ENCODE measurements at regions not wholly inside any gene's neighbourhood (a gene's known extent, or its start where the extent isn't known, plus 50 kb on each side); places are given as distances from the start of the nearest gene placed in this dataset.

- Histone ChIP-seq H3K4me3 (no peak overlapping the region), H3K27ac (no peak overlapping the region), H3K36me3 (no peaks in the 10 kb centered on the region), H3K9me3 (no peaks in the 10 kb centered on the region), H3K4me1 (no peaks in the 10 kb centered on the region), H3K27me3 (no peaks in the 10 kb centered on the region)
- ATAC-seq (no peak), DNase-seq (no peak)
- intact Hi-C loops (cut with DNase I) = no loop called here
- no peak for TF ChIP-seq CTCF (IDR thresholded peaks at IDR 0.05)
These were observed 91.4 kb upstream of the DEFB112 start for GRCh38 chr6:50141100-50141499.

DNA sequence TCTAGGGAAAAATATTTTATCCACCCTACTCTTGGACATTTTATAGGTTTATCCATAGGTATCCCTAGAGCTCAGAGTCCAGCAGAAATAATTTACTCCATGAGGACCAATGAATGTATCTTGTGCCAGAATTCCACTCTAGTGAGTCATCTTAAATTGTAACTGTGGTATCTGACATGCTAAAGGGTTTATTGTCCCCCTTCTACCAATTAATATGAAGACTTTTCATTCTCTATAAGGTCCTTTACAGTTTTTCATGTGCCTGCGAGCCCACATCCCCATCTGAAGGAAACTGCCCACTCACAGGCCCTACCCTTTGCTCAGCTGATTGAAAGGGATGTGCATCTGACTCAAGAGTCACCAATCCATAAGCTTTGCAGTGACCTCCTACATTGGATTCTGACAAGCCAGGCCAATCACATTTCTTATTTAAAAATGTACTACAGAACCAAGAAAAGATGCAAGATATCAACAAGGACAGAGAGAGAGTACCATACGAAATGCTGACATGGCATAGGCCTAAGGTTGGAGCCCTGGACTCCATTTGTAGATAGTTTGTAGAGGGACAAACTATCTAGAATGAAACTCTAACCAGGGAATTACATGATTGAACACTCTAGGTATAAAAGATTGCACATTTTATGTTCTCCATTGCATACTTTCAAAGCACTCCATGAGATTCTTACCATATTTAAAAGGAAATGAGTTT lies 93.4 kb upstream of the DEFB112 start:
- ATAC-seq (no peak), DNase-seq (no peak)
- TF ChIP-seq CTCF (IDR thresholded peaks at IDR 0.05) = no peak
- no peaks in the 10 kb centered on the region for H3K36me3 ChIP-seq
- no peaks in the 10 kb centered on the region for H3K27me3 ChIP-seq
- H3K9me3 ChIP-seq = no peaks in the 10 kb centered on the region
- no peak overlapping the region for H3K4me3 ChIP-seq
- H3K4me1 ChIP-seq = no peaks in the 10 kb centered on the region
- H3K27ac ChIP-seq = no peak overlapping the region
- intact Hi-C loops (cut with DNase I) = no loop called here

DNA sequence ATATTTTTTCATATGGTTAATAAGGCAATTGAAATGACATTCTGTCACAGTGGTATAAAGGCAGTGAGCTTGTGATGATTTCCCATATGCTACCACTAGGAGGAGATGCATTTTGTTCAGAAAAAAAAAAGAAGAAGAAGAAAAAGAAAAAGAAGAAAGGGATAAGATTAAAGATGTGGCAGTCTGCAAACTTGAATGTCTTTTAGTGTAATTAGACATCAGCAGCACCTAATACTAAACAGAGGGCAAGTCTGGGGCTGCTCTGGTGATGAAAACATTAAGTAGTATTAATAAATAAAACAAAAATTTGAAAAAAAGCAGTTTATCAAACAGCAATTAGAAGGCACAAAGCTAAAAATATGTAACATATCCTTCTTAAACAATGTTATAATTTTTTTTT lies 95.4 kb upstream of the DEFB112 start:
- intact Hi-C loops (cut with DNase I) = no loop called here
- Histone ChIP-seq H3K36me3 (no peaks in the 10 kb centered on the region), H3K27ac (no peak overlapping the region), H3K4me1 (no peaks in the 10 kb centered on the region), H3K4me3 (no peak overlapping the region), H3K9me3 (no peaks in the 10 kb centered on the region), H3K27me3 (no peaks in the 10 kb centered on the region)
- peak; percentile 11 to 18 for TF ChIP-seq CTCF (IDR thresholded peaks at IDR 0.05)
- ATAC-seq (no peak), DNase-seq (no peak)

DNA sequence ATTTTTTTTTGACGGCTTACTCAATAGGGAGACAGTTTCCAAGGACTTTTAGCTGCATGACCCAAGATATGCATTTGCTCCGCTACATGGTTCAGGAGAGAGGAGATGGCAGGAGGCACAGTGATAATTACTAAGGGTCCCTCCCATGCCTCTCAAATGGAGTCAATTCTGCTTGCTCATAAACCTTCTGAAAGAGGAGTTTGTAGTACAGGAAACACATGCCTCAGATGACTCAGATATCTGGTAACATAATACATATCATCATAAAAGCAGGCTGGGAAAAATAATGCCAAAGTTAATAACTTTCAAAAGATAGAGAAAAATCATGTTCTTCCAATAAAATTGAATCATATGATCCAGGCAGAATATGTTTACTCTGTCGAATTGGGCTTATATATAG lies 97.6 kb upstream of the DEFB112 start:
- TF ChIP-seq CTCF (IDR thresholded peaks at IDR 0.05) = no peak
- Histone ChIP-seq H3K4me1 (no peaks in the 10 kb centered on the region), H3K27ac (no peak overlapping the region), H3K27me3 (no peaks in the 10 kb centered on the region), H3K36me3 (no peaks in the 10 kb centered on the region), H3K4me3 (no peak overlapping the region), H3K9me3 (no peaks in the 10 kb centered on the region)
- ATAC-seq = no peak
- no peak for DNase-seq
- intact Hi-C loops (cut with DNase I) = no loop called here

GRCh38 chr6:50180646-50181045 lies 130.9 kb upstream of the DEFB112 start:
- no peak for ATAC-seq
- Histone ChIP-seq H3K4me3 (no peak overlapping the region), H3K9me3 (peaks cover 0 to 10% of the 10 kb centered on the region in 2 donors), H3K27ac (no peak overlapping the region), H3K36me3 (no peaks in the 10 kb centered on the region), H3K27me3 (no peaks in the 10 kb centered on the region), H3K4me1 (no peaks in the 10 kb centered on the region)
- intact Hi-C loops (cut with DNase I) = no loop called here
- DNase-seq = no peak
- TF ChIP-seq CTCF (IDR thresholded peaks at IDR 0.05) = no peak
